ENCODE measurements at regions not wholly inside any gene's neighbourhood (a gene's known extent, or its start where the extent isn't known, plus 50 kb on each side); places are given as distances from the start of the nearest gene placed in this dataset.

GRCh38 chr13:44101347-44102083, 221.8 kb downstream of the LACC1 start:
- DNase-seq: no peak

DNA sequence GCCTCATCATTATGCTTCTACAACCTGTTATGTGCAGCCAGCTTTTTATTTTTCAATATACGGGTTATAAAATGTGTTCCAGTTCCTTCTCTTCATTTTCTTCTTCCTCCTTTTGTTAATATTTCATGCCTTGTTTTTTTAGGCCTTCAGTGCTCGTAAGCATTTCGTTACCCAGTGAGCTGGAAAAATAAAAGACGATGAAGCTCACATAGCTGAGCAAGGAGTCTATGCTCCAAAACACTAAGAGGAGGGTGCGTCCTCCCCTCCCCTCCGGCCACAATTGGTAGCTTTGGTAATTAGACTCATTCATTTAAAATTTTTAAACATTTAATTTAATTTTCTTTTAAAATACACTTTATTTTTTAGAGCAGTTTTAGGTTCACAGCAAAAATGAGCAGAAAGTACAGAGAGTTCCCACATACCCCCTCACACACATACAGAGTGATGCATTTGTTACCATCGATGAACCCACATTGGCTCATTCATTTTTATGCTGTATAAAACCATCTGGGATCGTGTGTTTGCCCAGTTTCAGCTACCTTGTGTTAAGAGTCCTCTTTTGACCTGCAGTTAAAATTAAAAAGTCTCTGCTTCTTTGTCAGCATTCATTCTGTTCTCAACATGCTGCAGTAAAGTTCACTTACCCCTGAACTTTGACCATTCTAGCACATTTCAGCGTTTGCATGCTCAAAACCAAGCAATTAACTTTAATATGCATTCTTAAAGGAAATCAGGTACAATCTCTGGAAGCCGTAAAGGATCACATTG, 223.9 kb downstream of the LACC1 start:
- DNase-seq: no peak

DNA sequence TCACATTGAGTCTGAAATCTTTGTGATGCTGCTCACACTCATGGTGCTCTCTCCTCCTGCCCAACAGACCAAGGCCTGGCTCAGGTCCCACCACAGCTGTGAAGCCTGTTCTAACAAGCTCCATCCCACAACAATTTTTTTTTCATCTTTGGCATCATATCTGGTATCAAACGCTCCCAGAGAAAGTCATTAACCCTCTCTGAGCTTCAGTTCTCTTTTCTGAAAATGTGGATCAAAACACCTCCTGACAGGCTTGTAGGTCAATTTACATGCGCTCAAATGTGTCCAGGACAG, 224.4 kb downstream of the LACC1 start:
- no peak for DNase-seq

- no peak for DNase-seq
Measured at GRCh38 chr13:44104969-44105368, 225.3 kb downstream of the LACC1 start.

DNA sequence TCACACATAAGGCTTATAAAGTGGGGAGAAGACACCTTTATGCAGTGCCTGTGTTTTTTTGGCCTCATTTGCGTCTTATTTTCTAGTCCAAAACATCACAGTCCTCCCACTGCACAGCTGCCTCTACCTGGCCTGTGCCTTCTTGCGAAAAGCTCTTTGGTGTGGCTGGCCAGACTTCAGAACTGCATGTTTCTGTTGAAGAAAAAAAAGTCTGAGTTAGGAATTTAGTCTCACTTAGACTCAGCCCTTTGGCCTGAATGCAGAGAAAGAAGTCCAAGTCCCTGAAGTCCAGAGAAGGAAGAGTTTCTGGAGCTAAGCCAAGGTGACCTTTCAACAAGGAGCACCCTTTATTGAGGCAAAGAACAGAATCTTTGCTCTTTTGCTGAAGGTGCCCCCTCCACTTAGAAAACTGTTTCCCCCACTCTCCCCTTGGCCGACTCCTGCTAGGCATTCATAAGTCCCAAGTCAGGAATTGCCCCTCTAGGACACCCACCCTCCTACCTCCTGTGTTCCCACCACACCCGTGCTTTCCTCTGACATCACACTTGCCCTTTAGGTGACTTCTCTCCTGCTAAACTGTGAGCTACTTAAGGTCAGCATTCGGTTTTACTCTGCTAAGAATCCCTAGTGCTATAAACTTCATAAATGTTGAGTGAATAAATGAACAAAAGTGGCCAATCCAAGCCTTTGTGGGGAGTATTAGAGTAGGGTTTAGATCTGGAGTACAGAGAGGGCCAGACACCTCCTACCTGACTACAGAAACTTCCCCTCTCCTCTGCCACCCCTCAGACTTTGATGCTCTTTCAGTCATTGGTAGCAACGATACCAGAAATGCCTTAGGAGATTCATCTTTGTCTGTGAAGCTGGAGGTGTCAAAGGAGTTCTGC, 226.8 kb downstream of the LACC1 start:
- no peak for DNase-seq

- no peak for DNase-seq
Measured at GRCh38 chr13:44107357-44108121, 227.8 kb downstream of the LACC1 start.

DNA sequence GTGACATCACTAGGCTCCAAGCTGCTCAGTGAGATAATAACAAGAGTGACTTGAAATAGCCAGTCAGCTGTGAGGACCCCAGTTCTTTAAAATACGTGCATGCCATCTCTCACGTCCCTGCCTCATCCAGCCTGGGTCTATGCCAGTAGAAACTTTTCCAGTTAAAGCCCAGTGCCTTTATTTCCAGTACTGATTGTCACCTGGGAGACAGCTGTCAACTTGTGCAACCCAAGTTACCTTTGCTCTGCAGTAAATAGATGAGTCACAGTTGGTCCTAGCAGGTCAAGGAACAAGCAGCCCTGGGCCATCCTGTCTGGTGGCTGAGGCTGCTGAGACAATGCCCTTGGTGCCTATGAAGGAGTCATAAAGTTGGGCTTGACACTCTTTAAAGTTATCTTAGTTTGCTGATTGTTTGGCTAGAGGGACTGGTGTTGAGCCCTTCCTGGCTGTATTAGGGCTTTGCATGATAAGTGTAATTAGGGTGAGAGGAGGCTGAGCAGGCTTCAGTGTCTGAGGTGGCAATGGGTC, 228.7 kb downstream of the LACC1 start:
- no peak for DNase-seq

GRCh38 chr13:44110091-44110621, 230.5 kb downstream of the LACC1 start:
- DNase-seq: no peak

- no peak for DNase-seq
Measured at GRCh38 chr13:44111701-44112100, 232.0 kb downstream of the LACC1 start.

- DNase-seq: no peak
Measured at GRCh38 chr13:44112700-44113329, 233.1 kb downstream of the LACC1 start.

DNA sequence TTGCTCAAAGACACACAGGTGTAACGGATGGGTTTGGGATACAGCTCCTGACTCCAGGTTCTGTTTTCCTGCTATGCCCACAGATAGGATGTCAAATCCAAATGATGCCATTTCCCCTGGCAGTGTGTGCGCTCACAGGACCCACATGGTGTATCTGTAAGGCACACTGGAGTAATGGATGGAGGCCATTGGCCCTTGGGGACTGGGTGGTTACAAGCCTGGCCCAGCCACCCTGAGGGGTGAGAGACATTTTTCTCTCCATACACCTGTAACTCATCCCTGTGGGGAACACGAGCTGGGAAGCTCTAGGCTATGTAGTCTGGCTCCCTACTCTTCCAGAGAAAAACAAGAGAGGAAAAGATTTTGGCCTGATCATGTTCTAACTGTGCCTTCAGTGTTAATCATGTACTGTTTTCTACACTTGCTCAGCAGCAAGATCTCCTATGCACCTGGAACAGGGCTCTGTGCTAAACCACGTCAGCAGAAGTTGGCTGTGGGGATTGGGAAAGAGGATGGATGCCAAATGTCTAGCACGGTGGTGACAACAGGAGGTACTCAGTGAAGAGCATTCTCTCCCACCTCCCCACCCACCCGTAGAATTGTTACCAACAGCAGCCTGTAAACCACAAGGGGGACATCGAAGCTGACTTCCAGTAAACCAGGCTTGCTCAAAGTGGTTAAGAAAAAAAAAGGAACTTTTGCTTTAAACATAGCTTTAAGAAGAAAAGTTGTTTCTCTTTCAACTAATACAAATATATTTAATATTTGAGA, 237.0 kb downstream of the LACC1 start:
- DNase-seq: peak; percentile 7

DNA sequence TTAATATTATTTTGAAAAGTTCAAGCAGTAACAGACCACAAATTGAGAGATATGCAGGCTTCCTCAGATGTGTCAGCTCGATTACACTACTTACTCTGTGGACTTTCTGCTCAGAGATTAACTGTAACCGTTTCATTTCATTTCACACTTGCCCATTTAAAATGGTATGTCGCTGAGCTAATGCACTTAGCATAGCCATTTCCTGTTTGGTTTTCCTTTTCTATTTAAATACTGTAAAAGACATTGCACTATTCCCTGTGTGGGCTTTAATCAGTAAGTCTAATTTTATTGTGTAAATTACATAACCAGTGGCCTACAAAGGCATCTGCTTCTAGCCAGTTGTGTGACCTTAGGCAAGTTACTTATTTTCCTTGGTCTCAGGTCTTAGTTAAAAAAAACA, 237.6 kb downstream of the LACC1 start:
- peak; percentile 30 for DNase-seq

GRCh38 chr13:44117816-44118215, 238.1 kb downstream of the LACC1 start:
- no peak for DNase-seq

- DNase-seq: no peak
Measured at GRCh38 chr13:44118881-44119280, 239.2 kb downstream of the LACC1 start.

DNA sequence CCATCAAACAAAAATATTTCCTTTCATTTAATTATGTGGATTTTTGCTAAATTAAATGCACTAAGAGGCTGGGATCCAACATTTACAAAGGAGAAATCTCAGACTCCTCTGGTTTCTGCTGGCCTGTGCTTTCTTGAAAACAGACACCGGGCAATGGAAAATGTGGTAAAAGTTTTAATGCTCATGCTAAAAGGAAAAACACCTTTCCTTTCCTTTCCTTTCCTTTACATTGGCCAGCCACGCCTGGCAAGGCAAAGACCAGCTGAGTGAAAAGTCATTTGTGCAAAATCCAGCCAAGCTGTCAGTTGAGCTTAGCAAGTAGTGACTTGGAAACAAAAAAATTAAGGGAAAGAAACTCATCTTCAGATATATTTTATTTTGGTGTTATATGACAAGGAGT, 240.3 kb downstream of the LACC1 start:
- no peak for DNase-seq

GRCh38 chr13:44120849-44121755, 241.4 kb downstream of the LACC1 start:
- DNase-seq: no peak

DNA sequence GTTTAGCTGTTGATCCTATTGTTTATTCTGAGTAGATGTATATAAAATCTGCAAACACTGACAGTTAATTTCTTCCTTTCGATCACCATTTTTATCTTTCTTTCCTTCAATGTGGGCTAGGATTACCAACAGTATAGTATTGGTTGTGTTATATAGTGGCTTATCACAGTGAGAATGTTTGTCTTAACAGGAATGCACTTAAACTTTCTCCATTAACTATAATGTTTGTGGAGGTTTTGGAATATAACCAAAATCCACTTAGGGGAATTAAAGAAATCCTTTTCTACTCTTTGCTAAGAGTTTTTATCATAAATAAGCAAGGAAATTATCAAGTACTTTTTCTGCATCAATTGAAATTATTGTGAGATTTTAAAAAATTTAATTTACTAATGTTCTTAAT, 244.6 kb downstream of the LACC1 start:
- no peak for DNase-seq

DNA sequence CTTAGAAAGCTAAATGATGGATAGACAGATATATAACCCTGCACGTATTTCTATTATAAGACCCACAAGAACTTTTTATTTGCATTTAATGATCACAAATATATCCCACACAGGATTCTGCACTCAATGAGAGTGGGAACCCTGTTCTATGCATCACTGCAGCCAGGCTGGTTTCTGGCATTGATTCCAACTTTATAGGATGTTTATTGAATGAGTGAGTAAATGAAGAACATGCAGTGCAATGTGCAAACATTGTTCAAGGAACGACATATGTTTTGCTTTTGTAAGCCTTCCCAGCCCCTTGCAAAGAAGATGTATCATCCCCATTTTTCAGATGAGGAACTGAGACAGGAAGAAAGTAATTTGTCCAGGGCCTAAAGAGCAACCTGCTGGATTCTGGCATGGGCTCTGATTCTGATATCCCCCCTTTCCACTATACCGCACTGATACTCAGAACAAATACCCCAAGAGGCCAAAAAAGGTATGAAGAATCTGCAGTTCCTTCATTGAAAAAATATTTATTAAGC, 246.3 kb downstream of the LACC1 start:
- DNase-seq: no peak

DNA sequence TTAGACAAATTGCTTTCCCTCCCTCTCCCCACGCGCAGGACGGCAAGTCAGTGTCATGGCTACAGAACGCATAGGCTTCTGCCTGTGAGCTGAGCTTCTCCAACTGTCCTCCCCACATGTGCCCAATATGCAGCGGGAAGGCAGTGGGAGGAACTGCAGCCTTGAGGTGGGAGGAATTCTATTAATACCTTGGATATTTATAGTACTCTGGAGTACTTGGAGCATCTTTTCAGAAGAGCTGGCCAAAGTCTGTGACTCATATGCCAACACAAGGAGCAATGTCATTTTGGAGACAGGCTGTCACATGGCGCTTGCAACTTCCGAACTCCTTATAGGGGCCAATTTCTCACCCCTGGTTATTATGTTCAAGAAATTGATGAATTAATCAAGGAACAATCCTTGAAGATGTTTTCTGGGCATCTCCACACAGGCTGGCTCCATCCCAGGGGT, 245.0 kb upstream of the SERP2 start:
- peak; percentile 9 for DNase-seq

- DNase-seq: no peak
Measured at GRCh38 chr13:44129418-44129817, 244.2 kb upstream of the SERP2 start.

Data from EL (cell line).